G401 (cell line): ENCODE measurements at regions not wholly inside any gene's neighbourhood (a gene's known extent, or its start where the extent isn't known, plus 50 kb on each side); places are given as distances from the start of the nearest gene placed in this dataset.
"Not testable (repeated sequence)": the region's sequence is repeated elsewhere in the genome, so short reads cannot be mapped to it uniquely, and the experiment has no call there.

ENCODE experiments used
- DNase-seq: peaks from one replicate; pipeline ENCODE4 v3.0.0-alpha.2; 2015; ENCODE audit warnings: low spot score
- in situ Hi-C: cut with HindIII; loops from 2 replicates; pipeline ENCODE4 v1.10.0; 2016; ENCODE audit warnings: low sequenced_read_pairs, mixed read lengths

GRCh38 chr3:170690661-170690981 lies 104.7 kb upstream of the SLC7A14 start:
- DNase-seq = no peak
- in situ Hi-C loops = no loop called here

DNA sequence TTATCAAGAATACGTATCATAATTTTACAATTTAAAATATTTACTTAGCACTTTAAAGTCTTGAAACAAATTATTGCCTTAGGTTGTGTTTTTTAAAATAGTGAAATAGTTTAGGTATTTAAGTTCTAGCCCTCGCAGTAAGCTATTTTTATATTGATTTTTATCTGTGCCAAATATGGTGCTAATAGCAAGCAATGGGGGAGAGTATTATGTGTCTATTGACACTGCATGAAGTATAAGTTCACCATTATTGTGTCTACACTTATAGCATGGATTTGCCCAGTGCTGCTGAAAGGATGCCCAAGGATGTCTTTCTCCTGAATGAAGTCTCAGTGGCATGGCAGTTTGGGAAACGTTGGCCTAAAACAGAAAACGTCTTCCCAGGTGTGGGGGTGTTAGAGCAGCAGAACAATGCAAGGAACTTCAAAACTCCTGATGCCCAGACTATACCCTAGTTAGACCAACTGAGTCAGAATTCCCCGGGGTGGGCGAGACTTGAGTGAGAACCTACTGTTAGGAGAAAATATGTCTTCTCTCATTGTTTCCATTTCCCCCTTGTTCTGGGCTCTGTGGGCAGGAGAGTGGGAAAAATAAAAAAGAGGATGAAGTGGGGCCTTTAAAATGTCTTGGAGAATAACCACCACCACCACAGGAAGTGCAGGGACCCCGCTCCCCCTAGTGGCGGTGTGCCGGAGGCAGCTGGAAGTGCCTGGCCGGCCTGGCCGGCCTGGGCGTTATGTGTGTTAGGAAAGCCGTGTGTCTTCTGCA lies 104.2 kb upstream of the SLC7A14 start:
- in situ Hi-C loops = no loop called here
- peak; percentile 63 for DNase-seq

DNA sequence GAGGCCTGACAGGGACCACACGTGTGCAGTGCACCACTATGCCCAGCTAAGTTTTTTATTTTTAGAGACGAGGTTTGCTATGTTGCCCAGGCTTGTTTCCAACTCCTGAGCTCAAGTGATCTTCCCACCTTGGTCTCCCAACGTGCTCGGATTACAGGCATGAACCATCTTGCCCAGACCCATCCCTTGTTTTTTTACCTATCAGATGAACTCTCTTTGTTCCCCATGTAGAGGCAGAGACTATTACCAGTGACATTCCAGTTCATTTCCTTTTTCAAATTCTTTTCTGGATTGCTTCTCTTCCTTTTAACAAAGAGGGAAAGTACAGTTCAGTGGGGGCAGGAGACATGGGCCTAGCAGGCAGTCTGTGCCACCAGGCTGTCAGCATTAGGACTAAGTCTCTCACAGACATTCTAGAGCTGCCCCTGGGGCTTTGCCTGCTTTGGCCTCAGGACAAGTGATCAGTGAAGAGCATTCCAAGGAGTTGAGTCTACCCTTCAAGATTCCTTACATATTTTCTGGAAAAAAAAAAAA lies 103.5 kb upstream of the SLC7A14 start:
- no peak for DNase-seq

GRCh38 chr3:170688222-170688621 lies 102.3 kb upstream of the SLC7A14 start:
- in situ Hi-C loops, DNase-seq: not testable (repeated sequence)

More for the DNA sequence above, 103.5 kb upstream of the SLC7A14 start:
- in situ Hi-C loops = no loop called here

DNA sequence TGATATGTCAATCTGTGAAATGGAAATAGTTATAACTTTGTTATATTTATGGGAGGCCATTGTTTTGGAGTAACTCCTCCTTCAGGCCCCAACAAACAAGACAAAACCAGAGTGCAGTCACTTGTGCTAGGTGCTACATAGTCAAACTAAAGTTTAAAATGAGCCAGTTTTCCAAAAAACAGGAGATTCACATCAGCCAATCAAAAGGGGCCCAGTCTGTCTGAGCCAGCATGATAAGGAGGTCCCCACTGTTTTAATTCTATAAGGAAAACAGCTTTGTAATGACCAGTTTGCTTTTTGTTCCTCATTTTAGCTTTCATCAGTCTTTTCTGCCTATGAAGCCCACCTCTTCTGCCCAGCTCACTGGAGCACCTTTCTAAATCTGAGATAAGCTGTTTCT lies 94.7 kb upstream of the SLC7A14 start:
- in situ Hi-C loops = no loop called here
- DNase-seq = no peak

DNA sequence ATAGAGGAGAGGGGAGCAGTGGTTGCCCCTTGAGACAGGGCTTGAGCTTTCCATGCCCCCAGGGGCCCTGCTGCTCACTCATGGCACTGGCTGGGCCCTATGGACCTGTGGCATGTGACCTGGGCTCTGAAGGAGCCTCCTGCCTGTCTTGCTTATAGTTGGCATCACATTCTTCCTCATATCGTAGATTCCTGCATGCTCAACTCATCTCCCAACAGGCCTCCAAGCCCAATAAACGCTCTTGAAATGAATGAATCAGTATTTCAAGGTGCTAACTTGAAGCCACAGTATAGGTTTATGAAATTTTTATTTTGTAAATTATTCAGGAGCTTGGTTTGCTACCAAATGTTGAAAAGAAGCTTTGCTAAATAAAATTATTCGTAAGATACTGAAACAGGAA lies 93.3 kb upstream of the SLC7A14 start:
- in situ Hi-C loops = no loop called here

DNA sequence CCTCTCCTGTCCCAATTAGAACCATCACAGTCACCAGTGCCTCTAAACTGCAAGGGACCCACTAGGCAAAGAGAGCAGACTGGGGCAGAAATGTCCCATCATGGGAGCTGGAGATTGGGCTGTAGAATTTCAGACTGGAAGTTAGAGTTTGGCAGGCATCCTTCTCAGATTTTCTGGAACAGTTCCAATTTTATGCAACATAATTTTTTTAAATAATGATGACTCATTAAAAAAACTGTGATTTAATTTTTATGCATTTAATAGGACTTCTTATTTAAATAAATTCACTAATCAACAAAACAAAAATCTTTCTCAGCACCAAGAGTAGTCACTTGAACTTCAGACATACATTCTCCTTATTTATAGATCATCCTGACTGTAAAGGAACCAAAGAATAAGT lies 84.6 kb upstream of the SLC7A14 start:
- no peak for DNase-seq
- in situ Hi-C loops = no loop called here

More for the DNA sequence above, 93.3 kb upstream of the SLC7A14 start:
- no peak for DNase-seq

- in situ Hi-C loops, DNase-seq: not testable (repeated sequence)
Measured at GRCh38 chr3:170662986-170663385, 77.1 kb upstream of the SLC7A14 start.

GRCh38 chr3:170660139-170660538 lies 74.3 kb upstream of the SLC7A14 start:
- no peak for DNase-seq
- in situ Hi-C loops = no loop called here

DNA sequence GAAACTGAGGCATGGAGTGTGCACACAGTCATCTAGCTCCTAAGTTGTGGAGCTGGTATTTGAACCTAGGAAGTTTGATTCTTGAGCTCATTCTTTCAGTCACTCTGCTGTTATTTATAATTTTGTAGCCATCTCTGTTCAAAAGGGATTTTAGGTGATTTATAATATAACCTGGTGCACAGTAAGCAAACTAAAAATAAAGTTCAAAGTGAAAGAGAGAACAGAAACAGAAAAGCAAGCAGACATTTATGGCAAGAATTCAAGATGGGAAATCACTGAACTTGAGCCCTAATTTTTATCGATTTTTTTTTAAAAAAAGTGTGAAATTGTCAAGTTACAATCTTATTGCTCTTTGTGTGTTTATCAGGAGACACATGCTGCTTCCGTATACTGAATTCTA lies 71.4 kb upstream of the SLC7A14 start:
- no peak for DNase-seq
- in situ Hi-C loops = no loop called here

- in situ Hi-C loops = no loop called here
Measured at GRCh38 chr3:170656284-170656683, 70.4 kb upstream of the SLC7A14 start.

GRCh38 chr3:170653801-170654200 lies 67.9 kb upstream of the SLC7A14 start:
- in situ Hi-C loops = no loop called here
- no peak for DNase-seq

More at GRCh38 chr3:170656284-170656683, 70.4 kb upstream of the SLC7A14 start:
- no peak for DNase-seq

DNA sequence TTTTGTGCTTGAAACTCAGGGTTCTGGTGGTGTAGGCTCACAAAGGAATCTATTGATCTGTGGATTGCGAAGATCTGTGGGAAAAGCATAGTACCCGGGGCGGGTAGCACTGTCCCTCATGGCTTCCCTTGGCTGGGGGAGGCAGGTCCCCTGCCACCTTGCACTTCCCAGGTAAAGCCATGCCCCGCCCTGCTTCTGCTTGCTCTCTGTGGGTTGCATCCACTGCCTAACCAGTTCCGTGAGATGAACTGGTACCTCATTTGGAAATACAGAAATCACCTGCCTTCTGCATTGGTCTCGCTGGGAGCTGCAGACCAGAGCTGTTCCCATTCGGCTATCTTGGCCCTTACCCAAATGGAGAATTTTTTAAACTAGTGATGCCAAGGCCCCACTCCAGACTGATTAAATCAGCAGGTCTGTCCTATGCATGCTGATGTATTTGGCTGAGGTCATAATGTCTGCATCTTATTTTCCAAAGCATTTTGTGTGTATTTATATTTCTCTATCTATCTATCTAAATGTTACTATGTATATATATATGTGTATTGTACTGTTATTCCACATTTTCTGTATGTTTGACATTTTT lies 65.5 kb upstream of the SLC7A14 start:
- in situ Hi-C loops = no loop called here
- DNase-seq = peak; percentile 50

- DNase-seq, in situ Hi-C loops: not testable (repeated sequence)
Measured at GRCh38 chr3:170650557-170650956, 64.7 kb upstream of the SLC7A14 start.

- DNase-seq = peak; percentile 84
- in situ Hi-C loops = no loop called here
Measured at GRCh38 chr3:170644711-170645110, 58.8 kb upstream of the SLC7A14 start.

GRCh38 chr3:170643831-170644230 lies 58.0 kb upstream of the SLC7A14 start:
- no peak for DNase-seq

GRCh38 chr3:170642882-170643601 lies 57.2 kb upstream of the SLC7A14 start:
- in situ Hi-C loops = no loop called here
- DNase-seq = peak; percentile 98

More at GRCh38 chr3:170643831-170644230, 58.0 kb upstream of the SLC7A14 start:
- in situ Hi-C loops = no loop called here

DNA sequence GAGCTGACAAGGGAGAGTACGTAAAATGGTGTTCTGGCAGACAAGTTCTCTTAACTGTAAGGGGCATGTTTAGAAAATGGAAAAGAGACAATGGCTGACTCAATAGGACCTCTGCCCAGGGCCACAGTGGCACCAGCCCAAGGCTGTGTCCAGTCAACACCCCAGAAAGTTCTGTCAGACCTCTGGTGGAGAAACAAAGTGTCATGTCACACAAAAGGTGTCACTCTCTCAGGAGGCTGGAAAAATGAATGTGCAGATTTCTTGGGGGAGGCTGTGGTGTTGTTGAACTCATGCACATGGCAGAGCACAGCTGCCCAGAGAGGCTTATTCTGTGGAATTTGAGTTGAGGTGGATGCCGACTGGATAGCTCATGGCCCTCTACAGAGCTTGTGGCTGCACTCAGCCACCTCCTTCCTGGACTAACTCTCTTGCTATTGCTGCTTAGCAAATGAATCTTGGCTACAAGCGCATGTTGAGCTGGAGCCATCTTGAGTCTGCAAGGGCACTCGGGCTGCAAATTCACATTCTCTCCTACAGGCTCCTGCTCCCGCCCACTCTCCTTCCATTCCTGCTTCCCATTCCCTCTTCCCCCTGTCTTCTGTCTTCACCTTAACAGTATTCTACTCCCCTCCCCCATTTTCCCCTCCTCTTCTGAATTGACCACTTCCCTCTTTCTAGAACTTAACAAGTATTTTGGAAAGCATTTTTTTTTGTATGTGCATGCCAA lies 55.8 kb upstream of the SLC7A14 start:
- in situ Hi-C loops = no loop called here
- peak; percentile 74 for DNase-seq

- in situ Hi-C loops = no loop called here
- DNase-seq = no peak
Measured at GRCh38 chr3:170640737-170641171, 54.9 kb upstream of the SLC7A14 start.
